ENCODE measurements at regions not wholly inside any gene's neighbourhood (a gene's known extent, or its start where the extent isn't known, plus 50 kb on each side); places are given as distances from the start of the nearest gene placed in this dataset.

- no peaks in the 10 kb centered on the region for H3K27me3 ChIP-seq (ENCODE audit: insufficient read depth, low read length, poor library complexity)
- H3K4ac ChIP-seq (ENCODE audit: low read depth, low read length) = no peak overlapping the region
- H2BK15ac ChIP-seq (replicated peaks; ENCODE audit: low read depth) = no peak overlapping the region
- no peaks in the 10 kb centered on the region for H3K36me3 ChIP-seq (ENCODE audit: control insufficient read depth, insufficient read depth, low read length)
- no peak overlapping the region for H4K8ac ChIP-seq (ENCODE audit: low read depth, low read length)
- H2BK120ac ChIP-seq (ENCODE audit: low read depth, low read length) = no peak overlapping the region
- no CpG with 5 or more reads among the region's 8 CpGs for WGBS (ENCODE audit: extremely low coverage, insufficient coverage, low lambda C conversion rate)
- H3K23ac ChIP-seq (ENCODE audit: low read length) = no peak overlapping the region
- H4K5ac ChIP-seq (ENCODE audit: low read length) = no peak overlapping the region
- H3K27ac ChIP-seq (ENCODE audit: low read depth, low read length) = no peak overlapping the region
- H3K4me1 ChIP-seq (ENCODE audit: control insufficient read depth, low read depth, low read length) = no peaks in the 10 kb centered on the region
- H2AK5ac ChIP-seq (ENCODE audit: low read length) = no peak overlapping the region
- no peak overlapping the region for H3K18ac ChIP-seq (ENCODE audit: low read length)
- H3K79me2 ChIP-seq (ENCODE audit: control insufficient read depth, insufficient read depth, low read length) = no peaks in the 10 kb centered on the region
- no peak overlapping the region for H3K9ac ChIP-seq (ENCODE audit: low read length)
- H3K56ac ChIP-seq (ENCODE audit: low read length) = no peak overlapping the region
- peak; percentile 34 for DNase-seq
- no peak overlapping the region for H3K4me2 ChIP-seq (ENCODE audit: low read length)
- no peak overlapping the region for H2BK5ac ChIP-seq (ENCODE audit: low read length)
- no peaks in the 10 kb centered on the region for H3K79me1 ChIP-seq (ENCODE audit: low read length)
- no peak overlapping the region for H3K4me3 ChIP-seq (ENCODE audit: low read length)
These were observed 101.1 kb upstream of the BCL2L14 start for GRCh38 chr12:11969437-11970154.

GRCh38 chr12:11970155-11970520 is 100.6 kb upstream of the BCL2L14 start:
- no peaks in the 10 kb centered on the region for H3K79me2 ChIP-seq (ENCODE audit: control insufficient read depth, insufficient read depth, low read length)
- H3K4ac ChIP-seq (ENCODE audit: low read depth, low read length) = no peak overlapping the region
- H3K23ac ChIP-seq (ENCODE audit: low read length) = no peak overlapping the region
- H3K4me1 ChIP-seq (ENCODE audit: control insufficient read depth, low read depth, low read length) = no peaks in the 10 kb centered on the region
- no peak overlapping the region for H2BK15ac ChIP-seq (replicated peaks; ENCODE audit: low read depth)
- peak; percentile 19 for DNase-seq
- no peaks in the 10 kb centered on the region for H3K36me3 ChIP-seq (ENCODE audit: control insufficient read depth, insufficient read depth, low read length)
- no peak overlapping the region for H2BK5ac ChIP-seq (ENCODE audit: low read length)
- H3K4me2 ChIP-seq (ENCODE audit: low read length) = no peak overlapping the region
- no peak overlapping the region for H3K4me3 ChIP-seq (ENCODE audit: low read length)
- no peak overlapping the region for H3K56ac ChIP-seq (ENCODE audit: low read length)
- H3K27me3 ChIP-seq (ENCODE audit: insufficient read depth, low read length, poor library complexity) = no peaks in the 10 kb centered on the region
- H3K79me1 ChIP-seq (ENCODE audit: low read length) = no peaks in the 10 kb centered on the region
- H4K5ac ChIP-seq (ENCODE audit: low read length) = no peak overlapping the region
- no peak overlapping the region for H2AK5ac ChIP-seq (ENCODE audit: low read length)
- H3K27ac ChIP-seq (ENCODE audit: low read depth, low read length) = no peak overlapping the region
- H4K8ac ChIP-seq (ENCODE audit: low read depth, low read length) = no peak overlapping the region
- H3K9ac ChIP-seq (ENCODE audit: low read length) = no peak overlapping the region
- no CpG with 5 or more reads among the region's 4 CpGs for WGBS (ENCODE audit: extremely low coverage, insufficient coverage, low lambda C conversion rate)
- no peak overlapping the region for H2BK120ac ChIP-seq (ENCODE audit: low read depth, low read length)
- H3K18ac ChIP-seq (ENCODE audit: low read length) = no peak overlapping the region

- no peak overlapping the region for H3K23ac ChIP-seq (ENCODE audit: low read length)
- H2BK120ac ChIP-seq (ENCODE audit: low read depth, low read length) = no peak overlapping the region
- H4K8ac ChIP-seq (ENCODE audit: low read depth, low read length) = no peak overlapping the region
- no peak overlapping the region for H3K27ac ChIP-seq (ENCODE audit: low read depth, low read length)
- H2BK5ac ChIP-seq (ENCODE audit: low read length) = no peak overlapping the region
- H3K56ac ChIP-seq (ENCODE audit: low read length) = no peak overlapping the region
- H3K18ac ChIP-seq (ENCODE audit: low read length) = no peak overlapping the region
- H3K36me3 ChIP-seq (ENCODE audit: control insufficient read depth, insufficient read depth, low read length) = no peaks in the 10 kb centered on the region
- no peak overlapping the region for H3K4me3 ChIP-seq (ENCODE audit: low read length)
- no CpG with 5 or more reads among the region's 6 CpGs for WGBS (ENCODE audit: extremely low coverage, insufficient coverage, low lambda C conversion rate)
- H3K27me3 ChIP-seq (ENCODE audit: insufficient read depth, low read length, poor library complexity) = no peaks in the 10 kb centered on the region
- no peak overlapping the region for H3K4ac ChIP-seq (ENCODE audit: low read depth, low read length)
- H3K4me2 ChIP-seq (ENCODE audit: low read length) = no peak overlapping the region
- no peaks in the 10 kb centered on the region for H3K79me2 ChIP-seq (ENCODE audit: control insufficient read depth, insufficient read depth, low read length)
- no peaks in the 10 kb centered on the region for H3K79me1 ChIP-seq (ENCODE audit: low read length)
- no peak overlapping the region for H2AK5ac ChIP-seq (ENCODE audit: low read length)
- H2BK15ac ChIP-seq (replicated peaks; ENCODE audit: low read depth) = no peak overlapping the region
- no peak overlapping the region for H3K9ac ChIP-seq (ENCODE audit: low read length)
- H4K5ac ChIP-seq (ENCODE audit: low read length) = no peak overlapping the region
- no peak for DNase-seq
- H3K4me1 ChIP-seq (ENCODE audit: control insufficient read depth, low read depth, low read length) = no peaks in the 10 kb centered on the region
These were observed 97.3 kb upstream of the BCL2L14 start for GRCh38 chr12:11973396-11973795.

GRCh38 chr12:11976005-11976404 is 94.7 kb upstream of the BCL2L14 start:
- Histone ChIP-seq H3K27me3 (ENCODE audit: insufficient read depth, low read length, poor library complexity) (no peaks in the 10 kb centered on the region), H3K79me2 (ENCODE audit: control insufficient read depth, insufficient read depth, low read length) (no peaks in the 10 kb centered on the region), H3K23ac (ENCODE audit: low read length) (no peak overlapping the region), H3K36me3 (ENCODE audit: control insufficient read depth, insufficient read depth, low read length) (no peaks in the 10 kb centered on the region), H2BK15ac (replicated peaks; ENCODE audit: low read depth) (no peak overlapping the region), H3K18ac (ENCODE audit: low read length) (no peak overlapping the region), H2AK5ac (ENCODE audit: low read length) (no peak overlapping the region), H3K9ac (ENCODE audit: low read length) (no peak overlapping the region), H3K4me3 (ENCODE audit: low read length) (no peak overlapping the region), H3K4ac (ENCODE audit: low read depth, low read length) (no peak overlapping the region), H4K8ac (ENCODE audit: low read depth, low read length) (no peak overlapping the region), H3K27ac (ENCODE audit: low read depth, low read length) (no peak overlapping the region), H3K4me2 (ENCODE audit: low read length) (no peak overlapping the region), H3K4me1 (ENCODE audit: control insufficient read depth, low read depth, low read length) (no peaks in the 10 kb centered on the region), H2BK120ac (ENCODE audit: low read depth, low read length) (no peak overlapping the region), H2BK5ac (ENCODE audit: low read length) (no peak overlapping the region), H3K79me1 (ENCODE audit: low read length) (no peaks in the 10 kb centered on the region), H3K56ac (ENCODE audit: low read length) (no peak overlapping the region), H4K5ac (ENCODE audit: low read length) (no peak overlapping the region)
- WGBS (ENCODE audit: extremely low coverage, insufficient coverage, low lambda C conversion rate) = no CpG with 5 or more reads among the region's 4 CpGs
- no peak for DNase-seq

- no peak for DNase-seq
- H3K4me2 ChIP-seq (ENCODE audit: low read length) = no peak overlapping the region
- H3K36me3 ChIP-seq (ENCODE audit: control insufficient read depth, insufficient read depth, low read length) = no peaks in the 10 kb centered on the region
- H3K18ac ChIP-seq (ENCODE audit: low read length) = no peak overlapping the region
- H3K4ac ChIP-seq (ENCODE audit: low read depth, low read length) = no peak overlapping the region
- H2BK5ac ChIP-seq (ENCODE audit: low read length) = no peak overlapping the region
- no peak overlapping the region for H3K23ac ChIP-seq (ENCODE audit: low read length)
- H3K27me3 ChIP-seq (ENCODE audit: insufficient read depth, low read length, poor library complexity) = no peaks in the 10 kb centered on the region
- H3K4me1 ChIP-seq (ENCODE audit: control insufficient read depth, low read depth, low read length) = no peaks in the 10 kb centered on the region
- no peak overlapping the region for H3K4me3 ChIP-seq (ENCODE audit: low read length)
- no peak overlapping the region for H4K8ac ChIP-seq (ENCODE audit: low read depth, low read length)
- H3K79me2 ChIP-seq (ENCODE audit: control insufficient read depth, insufficient read depth, low read length) = no peaks in the 10 kb centered on the region
- H3K56ac ChIP-seq (ENCODE audit: low read length) = no peak overlapping the region
- WGBS (ENCODE audit: extremely low coverage, insufficient coverage, low lambda C conversion rate) = no CpG with 5 or more reads among the region's 2 CpGs
- H4K5ac ChIP-seq (ENCODE audit: low read length) = no peak overlapping the region
- no peaks in the 10 kb centered on the region for H3K79me1 ChIP-seq (ENCODE audit: low read length)
- no peak overlapping the region for H2BK120ac ChIP-seq (ENCODE audit: low read depth, low read length)
- no peak overlapping the region for H3K27ac ChIP-seq (ENCODE audit: low read depth, low read length)
- no peak overlapping the region for H3K9ac ChIP-seq (ENCODE audit: low read length)
- H2BK15ac ChIP-seq (replicated peaks; ENCODE audit: low read depth) = no peak overlapping the region
- H2AK5ac ChIP-seq (ENCODE audit: low read length) = no peak overlapping the region
These were observed 91.9 kb upstream of the BCL2L14 start for GRCh38 chr12:11978726-11979384.

GRCh38 chr12:11980115-11980514 is 90.6 kb upstream of the BCL2L14 start:
- Histone ChIP-seq H2BK5ac (ENCODE audit: low read length) (no peak overlapping the region), H3K27ac (ENCODE audit: low read depth, low read length) (no peak overlapping the region), H2BK120ac (ENCODE audit: low read depth, low read length) (no peak overlapping the region), H3K4ac (ENCODE audit: low read depth, low read length) (no peak overlapping the region), H3K4me1 (ENCODE audit: control insufficient read depth, low read depth, low read length) (no peaks in the 10 kb centered on the region), H3K79me2 (ENCODE audit: control insufficient read depth, insufficient read depth, low read length) (no peaks in the 10 kb centered on the region), H4K8ac (ENCODE audit: low read depth, low read length) (no peak overlapping the region), H2AK5ac (ENCODE audit: low read length) (no peak overlapping the region), H3K9ac (ENCODE audit: low read length) (no peak overlapping the region), H3K79me1 (ENCODE audit: low read length) (no peaks in the 10 kb centered on the region), H3K36me3 (ENCODE audit: control insufficient read depth, insufficient read depth, low read length) (no peaks in the 10 kb centered on the region), H3K23ac (ENCODE audit: low read length) (no peak overlapping the region), H3K27me3 (ENCODE audit: insufficient read depth, low read length, poor library complexity) (no peaks in the 10 kb centered on the region), H2BK15ac (replicated peaks; ENCODE audit: low read depth) (no peak overlapping the region), H4K5ac (ENCODE audit: low read length) (no peak overlapping the region), H3K4me2 (ENCODE audit: low read length) (no peak overlapping the region), H3K4me3 (ENCODE audit: low read length) (no peak overlapping the region), H3K18ac (ENCODE audit: low read length) (no peak overlapping the region), H3K56ac (ENCODE audit: low read length) (no peak overlapping the region)
- no peak for DNase-seq
- no CpG with 5 or more reads among the region's 2 CpGs for WGBS (ENCODE audit: extremely low coverage, insufficient coverage, low lambda C conversion rate)
